ENCODE measurements at regions not wholly inside any gene's neighbourhood (a gene's known extent, or its start where the extent isn't known, plus 50 kb on each side); places are given as distances from the start of the nearest gene placed in this dataset.

DNA sequence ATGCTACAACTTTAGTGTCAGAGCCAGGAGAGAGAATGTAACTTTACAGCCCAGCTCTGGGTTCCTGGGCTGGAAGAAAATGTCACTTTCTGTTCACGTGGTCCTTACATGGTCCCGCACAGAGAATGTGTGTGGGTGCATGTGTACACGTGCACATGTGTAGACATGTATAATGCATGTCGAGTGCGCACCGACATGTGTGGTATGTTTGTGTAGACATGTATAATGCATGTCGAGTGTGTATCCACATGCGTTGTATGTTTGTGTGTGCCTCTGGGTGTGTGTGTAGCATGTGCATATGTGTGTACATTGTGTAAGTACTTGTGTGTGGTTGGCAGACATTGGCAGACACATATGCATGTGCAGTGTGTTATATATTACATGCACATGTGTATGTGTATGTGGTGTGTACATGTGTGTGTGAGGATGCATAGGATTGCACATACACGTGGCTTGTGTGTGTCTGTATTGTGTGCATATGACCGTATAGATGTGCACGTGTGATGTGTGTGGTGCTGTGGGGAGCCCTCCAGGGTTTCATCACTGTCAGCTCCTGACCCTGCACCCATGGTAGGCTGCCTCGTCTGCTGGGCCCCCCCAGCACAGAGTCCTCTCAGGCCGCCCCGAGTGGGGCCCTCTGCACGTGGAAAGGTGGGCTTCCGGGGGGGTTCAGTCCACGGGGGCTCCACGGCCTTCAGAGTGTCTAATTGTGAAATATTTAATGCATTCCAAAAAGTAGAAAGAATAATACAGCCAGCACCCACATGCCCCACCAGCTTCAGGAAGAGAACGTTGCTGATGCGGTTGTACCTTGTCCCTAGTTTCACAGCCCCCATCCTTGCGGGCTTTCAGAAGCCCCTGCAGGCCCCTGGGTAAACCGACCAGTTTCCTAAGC, 214.2 kb upstream of the GSE1 start:
- Mint-ChIP-seq H3K27me3 (ENCODE audit: low read depth) (no peaks in the 10 kb centered on the region), H3K9me3 (ENCODE audit: insufficient read depth) (no peaks in the 10 kb centered on the region), H3K4me3 (no peak overlapping the region), H3K36me3 (ENCODE audit: low read depth) (no peaks in the 10 kb centered on the region), H3K4me1 (ENCODE audit: low read depth) (peaks cover 10% of the 10 kb centered on the region), H3K27ac (no peak overlapping the region)
- CTCF ChIA-PET, result interaction anchor here (1.0 kb wide), 1 partner anchor 284 kb away, joined by 4 read pairs; no protein-coding TSS in a partner anchor
- POLR2A ChIA-PET, result no interaction called here
- ATAC-seq (no peak), DNase-seq (no peak)

DNA sequence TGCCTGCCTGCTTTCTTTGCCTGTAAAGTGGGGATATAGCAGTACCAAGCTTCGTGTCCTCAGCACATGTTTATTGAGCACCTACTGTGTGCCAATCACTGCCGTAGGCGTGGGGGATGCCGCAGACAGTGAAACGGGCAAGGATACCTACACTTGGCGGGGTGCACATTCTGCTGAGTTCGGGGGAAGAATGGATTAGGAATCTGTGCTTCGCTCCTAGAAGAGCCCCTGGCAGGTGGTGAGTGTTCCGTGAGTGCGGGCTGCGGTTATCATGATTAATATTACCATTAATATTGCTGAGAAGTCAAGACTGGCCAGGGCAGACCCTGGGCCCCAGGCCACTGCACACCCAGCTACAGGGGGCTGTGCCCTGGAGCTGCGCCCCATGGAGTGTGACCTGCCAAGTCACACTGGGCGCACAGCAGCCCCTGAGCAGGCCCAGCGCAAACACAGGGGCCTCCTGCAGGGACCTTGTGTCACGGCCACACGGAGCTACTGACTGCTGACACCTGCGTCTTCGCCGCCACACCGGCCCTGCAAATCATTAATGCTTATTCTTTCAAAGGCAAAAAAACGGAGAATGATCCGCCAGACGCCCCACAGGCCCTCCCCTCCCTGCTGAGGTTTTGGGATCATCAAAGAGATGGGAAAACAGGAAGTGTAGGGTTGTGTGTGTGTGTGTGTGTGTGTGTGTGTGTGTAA, 213.4 kb upstream of the GSE1 start:
- ATAC-seq, result no peak
- Mint-ChIP-seq H3K27me3 (ENCODE audit: low read depth) (no peaks in the 10 kb centered on the region), H3K4me3 (no peak overlapping the region), H3K36me3 (ENCODE audit: low read depth) (no peaks in the 10 kb centered on the region), H3K4me1 (ENCODE audit: low read depth) (peaks cover 10% of the 10 kb centered on the region), H3K9me3 (ENCODE audit: insufficient read depth) (no peaks in the 10 kb centered on the region), H3K27ac (no peak overlapping the region)
- ChIA-PET CTCF (no interaction called here), POLR2A (no interaction called here)
- no peak for DNase-seq

DNA sequence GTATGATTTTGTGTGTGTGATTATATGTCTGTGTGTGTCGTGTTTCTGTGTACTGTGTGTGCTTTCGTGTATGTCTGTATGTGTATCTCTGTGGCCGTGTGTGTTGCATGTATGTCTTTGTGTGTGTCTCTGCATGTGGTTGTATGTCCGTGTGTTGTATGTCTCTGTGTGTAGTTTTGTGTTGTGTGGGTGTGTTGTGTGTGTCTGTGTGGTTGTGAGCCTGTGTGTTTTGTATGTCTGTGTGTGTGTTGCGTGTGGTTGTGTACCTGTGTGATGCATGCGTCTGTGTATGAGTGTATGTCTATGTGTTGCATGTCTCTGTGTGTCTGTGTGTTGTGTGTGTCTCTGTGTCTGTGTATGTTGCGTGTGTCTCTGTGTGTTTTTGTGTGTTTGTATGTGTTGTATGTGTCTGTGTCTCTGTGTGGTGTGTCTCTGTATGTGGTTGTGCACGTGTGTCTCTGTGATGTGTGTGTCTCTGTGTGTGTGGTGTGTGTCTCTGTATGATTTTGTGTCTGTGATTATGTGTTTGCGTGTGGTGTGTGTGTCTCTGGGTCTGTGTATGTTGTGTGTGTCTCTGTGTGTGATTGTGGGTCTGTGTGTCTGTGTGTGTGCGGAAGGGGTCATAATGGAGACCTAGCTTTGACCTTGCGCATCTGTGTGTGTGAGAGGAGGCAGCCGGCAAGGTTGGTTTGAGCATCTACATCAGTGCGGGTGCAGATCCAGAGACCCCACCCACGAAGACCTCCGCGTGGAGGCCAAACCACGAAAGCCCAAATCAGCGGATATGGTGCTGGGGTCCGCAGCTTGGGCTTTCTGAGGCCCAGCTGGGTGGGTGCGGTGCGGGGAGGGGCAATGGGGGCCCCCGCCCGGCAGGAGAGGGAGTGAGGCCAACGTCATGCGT, 212.6 kb upstream of the GSE1 start:
- ChIA-PET POLR2A (no interaction called here), CTCF (no interaction called here)
- Mint-ChIP-seq H3K27me3 (ENCODE audit: low read depth) (no peaks in the 10 kb centered on the region), H3K4me1 (ENCODE audit: low read depth) (peaks cover 10% of the 10 kb centered on the region), H3K9me3 (ENCODE audit: insufficient read depth) (no peaks in the 10 kb centered on the region), H3K36me3 (ENCODE audit: low read depth) (no peaks in the 10 kb centered on the region), H3K4me3 (no peak overlapping the region), H3K27ac (no peak overlapping the region)
- ATAC-seq (no peak), DNase-seq (no peak)

DNA sequence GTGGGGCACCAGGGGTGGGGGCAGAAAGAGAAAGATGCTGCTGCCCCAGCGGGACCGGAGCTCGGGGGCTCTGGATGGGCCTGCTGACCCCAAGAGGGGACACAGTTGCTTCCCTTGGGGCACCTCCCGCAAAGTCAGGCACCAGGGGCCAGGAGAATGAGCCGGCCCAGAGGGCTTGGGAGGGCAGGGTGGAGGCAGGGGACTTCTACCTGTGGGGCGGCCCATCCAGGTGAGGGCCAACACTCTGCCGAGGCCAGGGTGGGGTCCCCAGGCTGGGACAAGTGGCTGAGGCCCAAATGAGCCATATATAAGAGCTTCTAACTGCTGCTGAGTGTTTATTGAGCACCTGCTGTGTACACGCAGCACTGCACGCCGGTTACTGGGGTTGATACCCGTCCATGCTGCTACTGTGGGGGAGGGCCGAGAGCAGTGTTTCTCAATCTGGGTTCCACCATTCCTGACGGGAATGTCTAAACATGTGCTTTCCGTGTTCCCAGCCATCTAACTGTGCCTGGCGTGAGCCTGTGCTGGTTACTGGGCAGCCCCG, 211.7 kb upstream of the GSE1 start:
- Mint-ChIP-seq H3K4me3 (no peak overlapping the region), H3K27ac (no peak overlapping the region), H3K4me1 (ENCODE audit: low read depth) (peaks cover 10% of the 10 kb centered on the region), H3K27me3 (ENCODE audit: low read depth) (no peaks in the 10 kb centered on the region), H3K36me3 (ENCODE audit: low read depth) (no peaks in the 10 kb centered on the region), H3K9me3 (ENCODE audit: insufficient read depth) (no peaks in the 10 kb centered on the region)
- DNase-seq (no peak), ATAC-seq (no peak)
- CTCF ChIA-PET, result interaction anchor here (1.2 kb wide), 1 partner anchor 17 kb away, joined by 3 read pairs; no protein-coding TSS in a partner anchor
- POLR2A ChIA-PET, result no interaction called here

DNA sequence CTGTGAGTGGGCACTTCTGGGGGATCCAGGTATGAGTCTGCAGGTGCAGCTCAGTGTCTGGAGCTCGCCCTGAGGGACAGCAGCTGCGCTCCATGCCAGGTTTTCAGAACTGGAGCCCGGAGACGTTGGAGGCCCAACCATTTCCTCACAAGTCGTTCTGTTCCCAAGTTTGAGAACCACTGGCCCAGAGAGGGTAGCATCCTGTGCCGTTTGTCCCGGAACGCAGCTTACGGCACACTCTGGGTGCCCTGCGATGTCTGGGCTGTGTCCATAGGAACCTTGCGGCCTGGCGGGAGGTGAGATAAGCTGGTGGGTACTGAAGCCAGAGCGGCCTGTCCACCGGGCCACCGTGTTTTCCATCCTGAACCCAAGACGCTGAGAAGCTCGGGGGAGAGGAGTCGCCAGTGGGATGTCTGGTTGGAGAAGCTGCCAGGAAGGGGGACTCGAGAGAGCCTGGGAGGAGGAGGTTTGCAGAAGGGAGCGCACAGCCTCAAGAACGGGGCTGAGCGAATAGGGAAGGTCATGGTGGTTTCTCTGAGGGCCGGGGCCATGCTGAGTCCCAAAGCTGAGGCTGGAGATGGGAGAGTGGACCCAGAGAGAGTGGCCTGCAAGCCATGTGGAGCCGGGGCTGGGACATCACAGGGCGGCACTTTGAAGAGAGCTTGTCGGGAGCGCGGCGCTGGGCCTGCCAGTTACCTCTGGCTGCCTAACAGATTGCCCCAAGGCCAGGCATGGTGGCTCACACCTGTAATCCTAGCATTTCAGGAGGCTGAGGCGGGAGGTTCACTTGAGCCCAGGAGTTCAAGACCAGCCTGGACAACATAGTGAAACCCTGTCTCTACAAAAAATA, 211.0 kb upstream of the GSE1 start:
- Mint-ChIP-seq H3K27me3 (ENCODE audit: low read depth) (no peaks in the 10 kb centered on the region), H3K9me3 (ENCODE audit: insufficient read depth) (no peaks in the 10 kb centered on the region), H3K4me3 (no peak overlapping the region), H3K27ac (no peak overlapping the region), H3K36me3 (ENCODE audit: low read depth) (no peaks in the 10 kb centered on the region), H3K4me1 (ENCODE audit: low read depth) (peaks cover 10% of the 10 kb centered on the region)
- ChIA-PET CTCF (interaction anchor here (1.1 to 1.4 kb wide), 3 partner anchors 10 to 157 kb away, joined by 3 read pairs; no protein-coding TSS in a partner anchor), POLR2A (no interaction called here)
- DNase-seq (no peak), ATAC-seq (no peak)

DNA sequence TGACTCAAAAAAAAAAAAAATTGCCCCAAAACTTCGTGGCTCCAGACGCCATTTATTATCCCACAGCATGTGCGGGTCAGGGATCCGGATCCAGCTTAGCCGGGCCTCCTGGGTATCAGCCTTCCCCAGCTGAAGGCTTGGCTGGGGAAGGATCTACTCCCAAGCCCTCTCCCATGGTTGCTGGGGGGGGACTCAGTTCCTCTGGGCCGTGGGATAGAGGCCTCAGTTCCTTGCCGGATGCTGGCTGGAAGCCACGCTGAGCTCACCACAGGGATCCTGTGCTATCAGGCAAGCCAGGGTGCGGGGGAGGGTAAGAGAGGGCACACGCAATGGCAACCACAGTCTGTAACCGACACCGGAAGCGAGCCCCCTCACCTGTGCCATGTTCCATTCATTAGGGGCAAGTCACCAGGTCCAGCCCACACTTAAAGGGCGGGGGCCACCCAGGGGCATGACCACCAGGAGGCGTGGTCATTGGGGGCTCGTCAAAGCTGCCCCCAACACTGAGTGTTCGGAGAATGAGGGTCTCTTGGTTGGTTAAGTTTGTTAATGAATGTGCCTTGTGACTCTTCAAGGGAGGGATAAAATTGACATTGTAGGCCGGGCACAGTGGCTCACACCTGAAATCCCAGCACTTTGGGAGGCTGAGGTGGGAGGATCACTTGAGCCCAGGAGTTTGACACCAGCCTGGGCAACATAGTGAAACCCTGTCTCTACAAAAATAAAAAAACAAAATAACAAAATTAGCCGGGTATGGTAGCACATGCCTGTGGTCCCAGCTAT, 210.0 kb upstream of the GSE1 start:
- Mint-ChIP-seq H3K36me3 (ENCODE audit: low read depth) (no peaks in the 10 kb centered on the region), H3K27ac (no peak overlapping the region), H3K4me3 (no peak overlapping the region), H3K27me3 (ENCODE audit: low read depth) (no peaks in the 10 kb centered on the region), H3K9me3 (ENCODE audit: insufficient read depth) (no peaks in the 10 kb centered on the region), H3K4me1 (ENCODE audit: low read depth) (peaks cover 10% of the 10 kb centered on the region)
- ATAC-seq (no peak), DNase-seq (no peak)
- POLR2A ChIA-PET, result no interaction called here
- CTCF ChIA-PET, result interaction anchor here (1.1 to 1.4 kb wide), 3 partner anchors 11 to 213 kb away, joined by 3 to 4 read pairs (median 3); no protein-coding TSS in a partner anchor

DNA sequence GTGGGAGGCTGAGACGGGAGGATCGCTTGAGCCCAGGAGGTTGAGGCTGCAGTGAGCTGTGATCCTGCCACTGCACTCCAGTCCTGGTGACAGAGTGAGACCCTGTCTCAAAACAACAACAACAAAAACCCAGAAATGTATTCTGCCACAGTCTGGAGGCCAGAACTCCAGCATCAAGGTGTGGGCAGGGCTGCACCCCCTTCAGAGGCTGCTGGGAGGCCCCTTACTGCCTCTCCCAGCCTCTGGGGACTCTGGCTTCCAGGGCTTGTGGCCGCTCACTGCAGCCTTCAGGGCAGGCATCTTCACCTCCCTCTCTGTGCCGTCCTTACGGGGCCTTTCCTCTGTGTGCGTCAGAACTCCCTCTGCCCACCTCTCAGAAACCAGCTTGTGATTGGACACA, 209.4 kb upstream of the GSE1 start:
- H3K36me3 Mint-ChIP-seq (ENCODE audit: low read depth), result no peaks in the 10 kb centered on the region
- POLR2A ChIA-PET, result no interaction called here
- H3K27me3 Mint-ChIP-seq (ENCODE audit: low read depth), result no peaks in the 10 kb centered on the region
- peak; percentile 55 for ATAC-seq
- H3K4me3 Mint-ChIP-seq, result no peak overlapping the region
- no peaks in the 10 kb centered on the region for H3K9me3 Mint-ChIP-seq (ENCODE audit: insufficient read depth)
- CTCF ChIA-PET, result interaction anchor here (1.1 kb wide), 1 partner anchor 212 kb away, joined by 4 read pairs; no protein-coding TSS in a partner anchor
- no peak overlapping the region for H3K27ac Mint-ChIP-seq
- peaks cover 10% of the 10 kb centered on the region for H3K4me1 Mint-ChIP-seq (ENCODE audit: low read depth)
- no peak for DNase-seq

DNA sequence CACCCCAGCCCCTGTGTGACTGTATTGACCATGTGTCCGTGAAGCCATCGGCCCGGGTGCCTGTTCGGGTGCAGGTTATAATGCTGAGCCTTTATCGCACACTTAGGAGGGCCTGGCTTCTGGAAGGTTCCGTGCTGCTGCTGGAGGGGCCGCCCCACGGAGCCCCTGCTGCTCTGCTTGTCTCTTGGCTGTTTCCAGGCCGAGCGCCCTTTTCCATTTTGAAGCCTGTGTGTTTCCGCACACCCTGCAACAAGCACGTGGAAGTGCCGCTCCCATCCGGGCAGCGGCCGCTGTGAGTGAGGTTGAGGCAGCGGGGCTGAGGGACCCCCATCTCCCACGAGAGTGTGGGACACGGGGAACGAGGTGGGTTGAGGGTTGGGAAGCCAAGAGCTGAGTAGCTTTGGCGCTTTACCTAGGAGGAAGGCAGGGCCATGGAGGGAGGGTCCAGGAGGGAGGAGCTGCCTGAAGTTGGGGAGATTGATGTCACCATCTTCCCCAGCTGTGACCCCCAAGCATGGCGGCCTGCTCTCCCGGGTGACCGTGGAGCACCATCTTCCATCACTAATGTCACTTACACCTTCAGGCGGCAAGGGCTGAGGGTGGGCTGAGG, 200.1 kb upstream of the GSE1 start:
- ATAC-seq, result no peak
- CTCF ChIA-PET, result no interaction called here
- no peak for DNase-seq
- no peaks in the 10 kb centered on the region for H3K36me3 Mint-ChIP-seq (ENCODE audit: low read depth)
- POLR2A ChIA-PET, result no interaction called here
- peaks cover 7% of the 10 kb centered on the region for H3K4me1 Mint-ChIP-seq (ENCODE audit: low read depth)
- no peaks in the 10 kb centered on the region for H3K27me3 Mint-ChIP-seq (ENCODE audit: low read depth)
- no peak overlapping the region for H3K27ac Mint-ChIP-seq
- H3K9me3 Mint-ChIP-seq (ENCODE audit: insufficient read depth), result peaks cover 3% of the 10 kb centered on the region
- H3K4me3 Mint-ChIP-seq, result no peak overlapping the region

DNA sequence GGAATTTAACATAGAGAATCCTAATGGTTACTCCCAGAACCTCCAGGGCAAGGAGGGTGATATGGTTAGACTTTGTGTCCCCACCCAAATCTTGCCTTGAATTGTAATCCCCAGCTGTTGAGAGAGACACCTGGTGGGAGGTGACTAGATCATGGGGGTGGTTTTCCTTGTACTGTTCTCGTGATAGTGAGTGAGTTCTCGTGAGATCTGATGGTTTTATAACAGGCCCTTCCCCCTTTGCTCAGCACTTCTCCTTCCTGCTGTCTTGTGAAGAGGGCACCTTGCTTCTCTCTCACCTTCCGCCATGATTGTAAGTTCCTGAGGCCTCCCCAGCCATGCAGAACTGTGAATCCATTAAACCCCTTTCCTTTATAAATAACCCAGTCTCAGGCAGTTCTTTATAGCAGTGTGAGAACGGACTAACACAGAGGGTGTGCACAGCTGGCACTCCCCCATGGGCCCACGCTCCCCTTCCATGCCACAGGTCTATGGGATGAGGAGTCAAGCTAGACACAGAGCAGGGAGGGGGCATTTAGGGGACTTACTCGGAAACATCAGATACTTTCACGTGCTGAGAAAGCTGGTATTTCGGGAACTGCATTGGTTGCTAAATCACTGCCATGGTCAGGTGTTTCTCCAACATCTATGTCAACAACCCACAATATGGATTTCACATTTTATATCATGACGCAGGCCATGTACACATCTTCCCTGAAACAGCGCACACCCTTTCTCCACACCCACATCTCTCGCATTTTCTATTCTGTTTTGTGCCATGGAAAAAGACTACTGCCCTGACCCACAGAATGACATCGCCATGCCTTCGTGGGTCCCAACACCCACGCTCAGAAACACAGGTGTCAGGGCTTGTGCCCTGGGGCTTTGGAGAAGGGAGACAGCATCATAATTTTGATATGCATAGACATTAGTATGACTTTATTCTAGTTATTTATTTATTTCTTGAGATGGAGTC, 199.1 kb upstream of the GSE1 start:
- no peaks in the 10 kb centered on the region for H3K27me3 Mint-ChIP-seq (ENCODE audit: low read depth)
- H3K4me1 Mint-ChIP-seq (ENCODE audit: low read depth), result peaks cover 7% of the 10 kb centered on the region
- H3K4me3 Mint-ChIP-seq, result no peak overlapping the region
- no peak overlapping the region for H3K27ac Mint-ChIP-seq
- DNase-seq (no peak), ATAC-seq (no peak)
- POLR2A ChIA-PET, result no interaction called here
- CTCF ChIA-PET, result interaction anchor here (2.8 kb wide), 1 partner anchor 202 kb away, joined by 29 read pairs; no protein-coding TSS in a partner anchor
- H3K9me3 Mint-ChIP-seq (ENCODE audit: insufficient read depth), result peaks cover 3% of the 10 kb centered on the region
- no peaks in the 10 kb centered on the region for H3K36me3 Mint-ChIP-seq (ENCODE audit: low read depth)
